HG02970 (cell line): ENCODE measurements at regions not wholly inside any gene's neighbourhood (a gene's known extent, or its start where the extent isn't known, plus 50 kb on each side); places are given as distances from the start of the nearest gene placed in this dataset.

ENCODE experiments used
- ATAC-seq: cut with Tn5 transposase; IDR thresholded peaks from one replicate; pipeline ENCODE4 v1.9.1; 2021; ENCODE audit warnings: mild to moderate bottlenecking, moderate library complexity, moderate number of reproducible peaks; ENCODE audit not compliant: unreplicated experiment, low FRiP score

DNA sequence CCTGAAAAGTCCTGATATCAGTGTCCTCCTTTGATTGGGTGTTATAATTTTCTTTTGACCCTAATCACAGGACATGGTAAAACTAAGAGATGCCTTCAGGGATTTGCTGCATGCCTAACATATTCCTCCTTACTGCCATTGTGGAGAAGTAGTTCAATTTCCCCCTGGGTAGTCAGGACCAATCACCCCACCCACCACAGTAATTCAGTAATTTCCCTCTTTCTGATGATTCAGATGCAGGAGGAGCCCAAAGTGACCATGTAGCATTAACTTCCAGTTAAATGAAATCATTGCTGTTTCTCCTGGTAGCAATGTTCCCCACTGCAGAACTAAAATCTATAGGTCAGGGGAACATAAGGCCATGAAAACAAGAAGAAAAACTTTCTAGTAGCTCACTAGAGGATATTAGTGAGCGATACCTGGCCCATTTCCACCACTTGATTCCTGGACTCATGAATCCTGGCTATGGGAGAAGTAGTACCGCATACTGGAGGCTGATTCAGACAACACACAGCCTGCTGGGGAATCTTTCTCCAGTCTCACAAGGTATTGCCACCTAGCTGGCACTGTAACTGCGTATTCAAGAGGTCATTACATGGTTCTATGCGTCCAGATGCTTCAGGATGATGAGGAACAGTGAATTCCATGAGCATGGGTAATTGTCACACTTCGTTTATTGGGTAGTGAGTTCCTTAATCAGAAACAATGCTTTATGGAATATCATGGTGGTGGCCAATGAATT, 561.2 kb downstream of the HAO1 start:
- ATAC-seq: no peak

DNA sequence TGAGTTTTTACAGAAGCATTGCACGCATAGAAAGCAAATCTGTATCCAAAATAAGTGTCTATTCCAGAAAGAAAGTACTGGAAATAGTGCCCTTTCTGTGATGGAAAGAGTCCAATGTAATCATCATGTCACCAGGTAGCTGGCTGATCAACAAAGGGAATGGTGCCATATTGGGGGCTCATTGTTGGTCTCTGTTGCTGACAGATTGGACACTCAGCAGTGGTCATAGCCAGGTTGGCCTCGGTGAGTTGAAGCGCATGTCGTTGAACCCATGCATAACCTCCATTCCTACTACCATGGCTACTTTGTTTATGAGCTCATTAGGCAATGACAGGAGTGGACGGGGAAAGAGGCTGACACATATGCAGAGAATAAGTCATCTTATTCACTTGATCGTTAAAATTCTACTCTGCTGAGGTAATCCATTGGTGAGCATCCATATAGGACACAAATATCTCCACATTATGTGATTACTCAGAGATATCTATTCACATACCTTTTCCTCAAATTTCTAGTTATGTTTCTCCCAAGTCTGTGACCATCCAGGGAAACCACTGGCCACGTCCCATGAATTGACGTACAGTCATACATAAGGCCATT, 560.5 kb downstream of the HAO1 start:
- no peak for ATAC-seq

DNA sequence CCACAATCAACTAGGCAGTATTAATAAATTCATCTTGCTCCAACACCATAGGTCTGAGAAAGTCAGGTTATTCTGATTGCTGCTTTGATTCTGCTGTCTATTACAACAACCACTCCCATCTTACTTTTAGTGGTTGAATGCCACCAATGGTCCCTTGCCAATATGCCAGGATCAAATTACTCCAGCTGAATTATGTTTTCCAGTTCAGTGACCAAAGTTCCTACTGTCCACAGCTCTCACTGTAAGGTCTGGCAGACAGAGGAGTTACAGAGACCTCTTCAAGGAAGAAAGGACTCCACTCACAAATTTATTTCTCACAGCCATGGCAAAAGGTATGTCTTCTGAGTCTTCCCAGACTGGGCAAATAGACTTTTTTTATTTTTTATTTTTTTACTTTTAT, 557.0 kb downstream of the HAO1 start:
- no peak for ATAC-seq

DNA sequence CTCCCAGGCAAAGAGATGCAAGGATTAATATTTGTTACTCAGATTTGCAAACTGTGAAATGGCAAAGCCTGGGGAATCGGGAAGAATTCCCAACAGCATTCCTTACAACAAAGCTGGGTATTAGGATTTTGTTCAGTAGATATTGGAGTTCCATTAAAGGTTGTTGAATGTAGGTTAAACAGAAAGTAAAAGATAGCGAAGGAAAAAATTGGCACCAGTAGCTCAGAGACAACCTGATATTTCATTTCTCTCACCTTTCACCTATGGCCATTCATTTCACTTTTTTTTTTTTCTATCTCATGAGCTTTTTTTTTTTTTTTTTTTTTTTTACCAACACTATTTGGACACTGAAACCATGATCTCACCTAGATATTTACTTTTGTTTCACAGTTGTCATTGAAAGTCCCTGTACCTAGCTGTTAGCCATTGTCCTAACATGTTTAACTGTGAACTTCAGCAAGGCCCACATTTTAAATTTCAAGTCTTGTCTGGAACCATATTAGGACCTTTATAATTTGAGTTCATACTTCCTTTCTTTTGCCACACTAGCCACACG, 552.5 kb downstream of the HAO1 start:
- no peak for ATAC-seq

DNA sequence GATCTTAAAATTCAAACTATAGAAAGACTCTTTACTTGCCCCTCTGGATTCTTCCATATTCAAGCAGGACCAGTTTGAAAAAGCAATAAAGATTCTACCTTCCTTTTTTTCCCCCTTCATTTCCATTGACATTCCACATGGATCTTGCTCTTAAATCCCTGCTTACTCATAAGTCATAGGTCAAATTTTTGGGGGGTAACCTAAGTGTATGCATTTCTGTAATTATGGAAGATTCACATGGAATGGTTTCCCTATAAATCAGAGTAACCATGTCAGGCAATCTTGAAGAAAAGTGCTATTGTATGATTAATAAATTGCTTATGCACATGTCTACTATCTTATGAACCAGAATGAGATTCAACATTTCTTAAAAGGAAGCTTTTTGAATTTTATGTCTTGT, 551.0 kb downstream of the HAO1 start:
- no peak for ATAC-seq

DNA sequence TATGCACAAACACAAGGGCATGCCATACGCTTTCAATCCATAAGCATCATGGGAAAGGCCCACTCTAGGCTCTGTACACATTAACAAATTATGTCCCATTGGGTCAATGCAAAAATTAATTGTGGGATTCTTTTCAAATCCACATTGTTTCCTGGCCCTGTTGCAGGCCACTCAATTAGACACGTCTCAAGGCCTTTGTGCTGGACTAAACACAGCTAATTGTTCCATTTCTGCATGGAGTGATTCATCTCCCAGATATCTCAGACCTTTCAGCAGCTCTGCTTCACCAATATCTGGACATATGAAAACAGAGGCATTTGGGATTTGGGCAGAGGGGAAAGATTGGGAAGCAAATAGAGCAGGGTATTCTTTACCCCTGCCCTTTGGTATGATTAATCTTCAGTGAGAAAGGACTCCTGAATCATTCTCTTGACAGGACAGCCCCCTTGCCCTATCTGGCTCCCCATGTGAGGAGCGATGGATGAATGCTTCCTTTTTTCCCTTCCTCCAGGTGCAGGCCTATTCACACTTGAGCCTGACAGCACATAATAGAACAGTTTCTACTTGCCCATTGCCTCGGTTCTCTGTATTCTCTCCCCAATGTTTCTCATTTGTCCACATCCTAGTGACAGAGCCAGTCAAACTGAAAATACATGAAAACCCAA, 547.6 kb downstream of the HAO1 start:
- ATAC-seq: no peak

DNA sequence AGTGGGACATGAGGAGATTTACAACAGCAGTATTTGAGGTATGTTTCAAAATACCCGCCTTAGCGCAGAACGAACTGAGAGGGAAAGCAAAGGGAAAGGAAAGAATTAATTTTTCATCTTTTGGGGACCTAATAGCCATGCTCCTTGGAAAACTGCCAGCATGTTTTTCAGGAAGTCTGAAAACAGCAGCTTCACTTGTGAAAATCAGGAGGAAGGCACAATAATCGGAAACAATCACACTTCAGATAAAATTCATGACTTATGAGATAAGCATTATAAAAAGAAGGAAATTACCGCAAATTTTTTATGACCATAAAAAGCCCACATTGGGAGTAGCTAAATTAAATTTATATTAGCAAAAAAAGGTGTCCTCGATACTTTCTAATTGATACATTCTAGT, 541.1 kb downstream of the HAO1 start:
- ATAC-seq: no peak

DNA sequence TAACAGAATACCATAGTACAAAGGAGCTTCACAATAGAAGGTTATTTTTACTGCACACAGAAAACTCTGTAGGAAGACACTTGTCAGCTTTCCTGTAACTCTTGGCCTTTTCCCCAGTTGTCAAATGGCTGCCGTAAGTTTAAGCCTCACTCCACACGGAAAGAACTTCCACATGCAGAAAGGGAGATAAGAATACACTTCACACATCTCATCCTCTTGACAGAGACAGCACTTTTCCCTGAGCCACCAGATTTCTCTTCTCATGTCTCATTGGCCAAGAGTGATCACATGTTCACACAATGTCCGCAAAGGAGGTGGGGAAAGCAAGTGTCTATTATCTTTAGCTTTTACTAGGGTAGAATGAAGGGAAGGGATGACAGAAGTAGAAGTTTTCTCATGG, 540.7 kb downstream of the HAO1 start:
- no peak for ATAC-seq

DNA sequence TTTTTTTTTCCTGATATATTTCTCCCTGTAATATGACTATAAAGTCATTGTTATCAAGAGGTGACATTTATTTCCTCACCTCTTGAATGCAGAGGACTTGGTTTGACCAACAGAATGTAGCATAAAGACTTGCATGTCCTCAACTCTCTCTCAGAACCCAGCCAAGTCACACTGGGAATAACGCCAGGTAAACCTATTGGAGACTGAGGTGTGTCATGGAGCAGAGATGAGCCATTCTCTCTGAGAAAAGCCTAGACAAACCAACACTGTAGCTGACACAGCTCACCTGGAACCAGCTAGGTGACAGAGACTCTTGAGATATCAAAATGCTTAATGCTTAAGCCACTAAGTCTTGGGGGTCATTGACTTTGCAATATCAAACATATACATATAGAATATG, 533.6 kb downstream of the HAO1 start:
- ATAC-seq: no peak

DNA sequence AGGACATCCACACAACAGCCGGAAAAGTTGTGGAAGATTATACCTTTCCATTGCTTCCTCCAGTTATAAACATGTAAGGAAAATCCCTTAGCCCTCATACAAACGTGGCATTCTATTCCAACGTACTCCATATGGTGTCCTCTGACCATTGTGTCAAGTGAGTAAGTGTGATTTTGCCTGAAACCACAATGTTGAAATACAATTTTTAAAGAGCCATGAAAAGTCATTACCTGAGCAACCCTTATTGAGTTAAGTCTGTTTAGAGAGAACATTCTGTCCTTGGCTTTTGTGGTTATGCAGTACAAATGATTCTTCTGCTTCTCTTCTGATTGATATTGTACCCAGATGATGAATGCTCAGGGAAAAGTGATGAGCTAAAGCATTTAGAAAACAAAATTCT, 530.1 kb downstream of the HAO1 start:
- no peak for ATAC-seq

DNA sequence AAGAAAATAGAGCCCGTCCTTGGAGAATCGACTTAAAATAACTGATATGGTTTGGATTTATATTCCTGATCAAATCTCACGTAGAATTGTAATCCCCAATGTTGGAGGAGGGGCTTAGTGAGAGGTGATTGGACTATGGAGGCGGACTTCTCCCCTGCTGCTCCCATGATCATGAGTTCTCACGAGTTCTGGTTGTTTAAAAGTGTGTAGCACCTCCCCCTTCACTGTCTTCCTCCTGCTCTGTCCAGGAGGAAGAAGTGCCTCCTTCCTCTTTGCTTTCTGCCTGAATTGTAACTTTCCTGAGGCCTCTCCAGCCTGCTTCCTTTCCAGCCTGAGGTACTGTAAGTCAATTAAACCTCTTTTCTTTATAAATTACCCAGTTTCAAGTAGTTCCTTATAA, 529.2 kb downstream of the HAO1 start:
- no peak for ATAC-seq

DNA sequence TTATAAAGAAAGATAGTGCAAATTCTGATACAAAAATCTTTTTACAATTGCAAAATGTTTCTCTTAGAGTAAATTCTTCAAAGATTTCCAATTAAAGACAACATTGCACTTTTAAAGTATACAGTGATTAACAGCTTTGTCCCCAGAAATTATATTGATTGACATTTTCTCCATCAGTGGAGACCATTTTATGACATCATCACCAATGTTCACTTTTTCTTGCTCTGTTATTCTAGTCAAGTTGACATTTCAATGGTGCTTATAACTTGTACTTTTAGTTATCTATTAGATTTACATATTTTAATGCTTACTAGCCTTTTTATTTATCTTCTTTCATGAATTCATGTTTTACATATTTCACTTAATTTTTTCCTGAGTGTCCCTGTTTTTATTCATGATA, 524.8 kb downstream of the HAO1 start:
- ATAC-seq: no peak

DNA sequence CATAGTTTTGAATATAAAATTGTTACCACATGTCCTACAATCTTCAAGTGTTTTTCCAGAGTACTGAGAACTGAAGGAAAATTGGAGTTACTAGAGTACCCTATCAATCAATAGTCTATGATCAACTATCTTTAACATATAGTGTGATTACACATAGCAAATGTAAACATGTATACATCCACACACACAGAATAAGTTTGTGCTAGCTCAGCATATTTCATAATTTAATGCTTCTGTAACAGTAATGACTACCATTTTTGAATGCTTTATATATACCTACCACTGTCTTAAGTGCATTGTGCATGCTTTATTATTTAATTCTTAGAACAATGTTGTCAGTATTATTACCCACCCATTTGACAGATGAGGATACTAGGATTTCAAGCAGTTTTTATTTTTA, 523.9 kb downstream of the HAO1 start:
- ATAC-seq: no peak

DNA sequence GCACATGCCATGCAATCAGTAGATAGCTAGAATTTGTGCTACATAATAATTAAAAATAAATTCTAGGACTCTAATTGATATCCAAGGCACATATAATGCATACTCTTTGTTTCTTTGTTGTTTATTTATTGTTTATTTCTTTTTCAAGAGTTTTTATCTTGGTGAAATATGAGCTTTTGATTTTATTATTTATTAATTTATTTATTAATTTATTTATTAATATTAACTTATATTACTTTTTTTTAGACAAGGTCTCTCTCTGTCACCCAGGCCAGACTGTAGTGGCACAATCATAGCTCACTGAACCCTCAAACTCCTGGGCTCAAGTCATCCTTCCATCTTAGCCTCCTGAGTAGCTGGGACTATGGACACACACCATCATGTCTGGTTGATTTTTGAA, 519.9 kb downstream of the HAO1 start:
- ATAC-seq: no peak

DNA sequence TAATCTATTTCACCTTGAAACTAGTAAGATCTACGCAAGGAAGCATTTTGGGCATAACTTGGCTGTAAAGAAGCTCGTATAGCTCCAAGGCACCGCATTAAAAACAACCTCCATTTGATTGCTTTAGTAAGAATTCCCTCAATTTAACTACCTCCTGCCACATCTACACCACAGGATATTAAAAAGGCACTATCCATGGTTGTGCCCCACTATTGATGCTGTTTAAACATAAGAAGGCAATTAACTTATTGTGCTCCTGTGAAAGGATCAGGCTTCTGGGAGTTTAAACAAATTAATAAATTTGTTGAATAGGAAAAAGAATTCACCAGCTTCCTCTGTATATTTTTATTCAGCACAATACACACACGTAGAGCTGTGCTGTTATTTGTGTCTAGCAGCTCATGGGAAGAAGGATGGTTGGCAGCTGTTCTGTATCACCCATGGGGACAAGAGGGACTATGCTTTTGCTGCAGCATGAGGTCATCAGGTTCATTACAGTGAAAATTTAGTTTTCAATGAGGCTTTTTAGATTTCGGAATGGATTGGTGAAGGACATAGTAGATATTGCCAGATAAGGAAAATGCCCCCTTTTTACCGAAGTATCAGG, 513.3 kb downstream of the HAO1 start:
- no peak for ATAC-seq

DNA sequence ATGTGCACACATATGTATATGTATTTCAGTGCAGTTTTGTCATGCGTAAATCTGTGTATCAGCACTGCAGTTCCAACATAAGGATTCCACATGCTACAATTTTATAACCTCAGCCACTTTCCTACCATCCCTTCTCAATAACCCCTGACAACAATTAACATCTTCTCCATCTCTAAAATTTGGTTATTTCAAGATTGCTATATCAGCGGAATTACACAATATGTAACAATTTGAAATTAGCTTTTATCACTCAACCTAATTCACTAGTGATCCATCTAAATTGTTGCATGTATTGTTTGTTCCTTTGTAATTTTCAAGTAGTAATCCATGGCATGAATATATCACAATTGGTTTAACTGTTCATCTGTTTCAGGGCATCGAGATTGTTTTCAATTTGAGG, 511.3 kb downstream of the HAO1 start:
- ATAC-seq: no peak

DNA sequence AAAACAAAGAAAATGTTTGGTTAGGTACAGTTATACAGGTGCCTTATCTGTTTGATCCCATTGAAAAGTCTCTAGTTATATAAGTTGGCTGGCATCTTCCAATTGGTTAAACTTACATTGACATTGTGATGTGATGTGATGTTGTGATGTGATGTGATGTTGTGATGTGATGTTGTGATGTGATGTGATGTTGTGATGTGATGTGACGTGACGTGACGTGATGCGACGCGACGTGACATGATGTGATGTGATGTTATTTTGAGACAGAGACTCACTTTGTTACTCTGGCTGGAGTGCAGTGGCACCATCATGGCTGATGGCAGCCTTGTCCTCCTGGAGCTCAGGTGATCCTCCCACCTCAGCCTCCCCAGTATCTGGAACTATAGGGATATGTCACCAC, 507.6 kb downstream of the HAO1 start:
- no peak for ATAC-seq

DNA sequence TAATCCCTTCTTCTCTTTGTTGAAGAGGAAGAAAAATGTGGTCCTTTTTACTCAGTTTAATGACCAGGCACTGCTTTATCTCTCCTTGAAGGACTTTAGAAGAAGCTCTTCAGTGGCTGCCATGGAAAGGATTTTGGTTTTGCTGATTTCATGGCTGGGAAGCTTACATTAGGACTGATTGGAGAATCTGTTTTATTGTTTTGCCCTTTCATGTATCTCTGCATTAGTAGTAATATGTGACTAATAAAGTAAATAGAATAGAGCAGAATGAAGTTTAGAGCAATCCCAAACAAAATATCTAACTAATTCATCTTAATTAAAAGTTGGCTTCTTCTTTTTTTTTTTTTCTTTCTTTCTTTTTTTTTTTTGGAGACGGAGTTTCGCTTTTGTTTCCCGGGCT, 502.9 kb downstream of the HAO1 start:
- no peak for ATAC-seq

DNA sequence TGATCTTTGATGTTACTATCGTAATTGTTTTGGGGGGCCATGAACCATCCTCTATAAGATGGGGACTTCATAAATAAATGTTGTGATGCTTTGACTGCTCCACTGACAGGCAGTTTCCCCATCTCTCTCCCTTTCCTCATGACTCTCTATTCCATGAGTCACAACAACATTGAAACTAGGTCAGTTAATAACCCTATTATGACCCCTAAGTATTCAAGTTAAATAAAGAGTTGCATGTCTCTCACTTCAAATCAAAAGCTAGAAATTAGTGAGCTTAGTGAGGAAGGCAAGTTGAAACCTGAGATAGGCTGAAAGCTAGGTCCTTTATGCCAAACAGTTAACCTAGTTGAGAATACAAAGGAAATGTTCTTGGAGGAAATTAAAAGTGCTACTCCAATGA, 491.0 kb downstream of the HAO1 start:
- ATAC-seq: no peak

DNA sequence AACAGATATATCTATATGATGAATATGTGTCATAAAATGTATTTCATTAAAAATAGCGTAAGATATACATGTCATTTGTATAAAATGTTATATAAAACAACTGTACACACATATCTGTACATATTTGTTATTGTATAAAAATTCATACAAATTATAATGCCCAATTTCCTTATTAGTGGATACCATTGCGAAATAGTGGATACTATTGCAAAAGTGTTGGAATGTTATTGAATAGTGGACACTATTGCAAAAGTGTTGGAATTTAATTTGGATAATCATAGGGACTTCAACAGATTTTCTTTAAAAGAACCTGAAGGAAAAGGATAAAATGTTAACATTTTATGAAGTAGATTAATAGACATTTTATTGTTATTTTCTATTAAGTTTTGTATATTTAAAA, 487.4 kb downstream of the HAO1 start:
- ATAC-seq: no peak

DNA sequence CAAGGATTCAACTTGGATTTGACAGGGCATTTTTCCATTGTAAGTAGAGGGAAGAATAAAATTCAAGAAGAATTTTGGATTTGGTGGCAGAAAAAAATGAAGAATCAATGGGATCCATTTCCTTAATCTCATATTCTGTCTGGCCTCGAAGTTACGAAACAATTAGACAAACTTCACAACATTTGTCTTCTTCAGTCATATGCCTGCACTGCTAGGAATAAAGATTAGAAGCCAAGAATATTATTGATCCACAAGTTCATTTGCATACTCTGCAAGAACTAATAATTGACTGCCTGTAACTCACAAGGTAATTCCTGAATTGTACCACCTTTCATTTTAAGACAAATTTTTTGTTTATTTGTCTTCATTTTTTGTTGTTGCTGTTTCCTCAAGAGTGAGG, 486.2 kb downstream of the HAO1 start:
- no peak for ATAC-seq
